HepG2 (cell line): ENCODE measurements at regions not wholly inside any gene's neighbourhood (a gene's known extent, or its start where the extent isn't known, plus 50 kb on each side); places are given as distances from the start of the nearest gene placed in this dataset.

ENCODE experiments used
- CREB3 ChIP-seq: sonication (generic); formaldehyde crosslinking; IDR thresholded peaks from 2 replicates; pipeline ENCODE4 v1.5.0; 2020; ENCODE audit warnings: missing genetic modification reagents
- EP300 ChIP-seq, 3 experiments: sonication (generic) in 1 of 3; formaldehyde crosslinking in 1 of 3; IDR thresholded peaks; 2 replicates each; pipeline versions ENCODE4 v1.5.1 to v1.6.1; 2011 to 2020; ENCODE audit warnings: low read depth in 2 of 3, low read length in 2 of 3, borderline replicate concordance in 1 of 3, improper control_type of control experiment in 1 of 3, mild to moderate bottlenecking in 1 of 3, missing genetic modification reagents in 1 of 3, moderate library complexity in 1 of 3
- EZH2 ChIP-seq: conservative IDR thresholded peaks from 2 replicates; pipeline ENCODE4 v1.6.1; 2012; ENCODE audit warnings: mild to moderate bottlenecking, low read depth, low read length, moderate library complexity
- FOXK1 ChIP-seq: sonication (generic); formaldehyde crosslinking; IDR thresholded peaks from 2 replicates; pipeline ENCODE4 v1.4.0; 2020; ENCODE audit warnings: low read depth, missing genetic modification reagents, borderline replicate concordance
- GZF1 ChIP-seq: sonication (generic); formaldehyde crosslinking; IDR thresholded peaks from 2 replicates; pipeline ENCODE4 v1.5.1; 2020; ENCODE audit warnings: mild to moderate bottlenecking, missing genetic modification reagents
- ZEB1 ChIP-seq: IDR thresholded peaks from 2 replicates; pipeline ENCODE4 v1.6.1; 2012; ENCODE audit warnings: mild to moderate bottlenecking, low read depth, inconsistent platforms; ENCODE audit not compliant: insufficient replicate concordance

- no peak for TF ChIP-seq GZF1
- no peak for TF ChIP-seq EZH2
- no peak for TF ChIP-seq FOXK1 (CRISPR knock-in tag)
- TF ChIP-seq CREB3 (CRISPR knock-in tag), result no peak
- TF ChIP-seq ZEB1, result no peak
- no peak for TF ChIP-seq EP300 (IDR thresholded peaks at IDR 0.05; ENCODE audit: low read depth in 2 of 2, low read length in 2 of 2)
- no peak for TF ChIP-seq EP300 (CRISPR knock-in tag; IDR thresholded peaks at IDR 0.05; ENCODE audit: borderline replicate concordance)
These were observed 66.3 kb downstream of the C11orf91 start for GRCh38 chr11:33634291-33634834.
